H1 (cell line): ENCODE measurements at regions not wholly inside any gene's neighbourhood (a gene's known extent, or its start where the extent isn't known, plus 50 kb on each side); places are given as distances from the start of the nearest gene placed in this dataset.

ENCODE experiments used
- CEBPB ChIP-seq: IDR thresholded peaks from 2 replicates; pipeline ENCODE4 v1.6.1; 2012; ENCODE audit warnings: low read depth, low read length
- CTBP2 ChIP-seq: IDR thresholded peaks from 2 replicates; pipeline ENCODE4 v1.7.0; 2011; ENCODE audit warnings: borderline replicate concordance, mild to moderate bottlenecking, moderate library complexity, mixed read lengths, low read length; ENCODE audit not compliant: insufficient read depth, insufficient read length
- TEAD4 ChIP-seq: IDR thresholded peaks from 2 replicates; pipeline ENCODE4 v1.6.1; 2012; ENCODE audit warnings: low read depth, low read length, inconsistent platforms, mixed read lengths
- TF ChIP-seq, protein P1 (sequence below), 3 experiments: IDR thresholded peaks; 1 replicate in 2 of 3; 2 replicates in 1 of 3; pipeline versions ENCODE4 v1.5.1 to v1.6.1; 2011; ENCODE audit warnings: low read length in 3 of 3, mild to moderate bottlenecking in 3 of 3, inconsistent platforms in 2 of 3, low read depth in 1 of 3, moderate library complexity in 1 of 3; ENCODE audit not compliant: insufficient read depth in 1 of 3; ENCODE audit errors: control extremely low read depth in 1 of 3

GRCh38 chr14:26810631-26811030 is 212.8 kb upstream of the NOVA1 start:
- TF ChIP-seq TEAD4, result no peak
- TF ChIP-seq CTBP2, result no peak
- TF ChIP-seq, protein P1, sequence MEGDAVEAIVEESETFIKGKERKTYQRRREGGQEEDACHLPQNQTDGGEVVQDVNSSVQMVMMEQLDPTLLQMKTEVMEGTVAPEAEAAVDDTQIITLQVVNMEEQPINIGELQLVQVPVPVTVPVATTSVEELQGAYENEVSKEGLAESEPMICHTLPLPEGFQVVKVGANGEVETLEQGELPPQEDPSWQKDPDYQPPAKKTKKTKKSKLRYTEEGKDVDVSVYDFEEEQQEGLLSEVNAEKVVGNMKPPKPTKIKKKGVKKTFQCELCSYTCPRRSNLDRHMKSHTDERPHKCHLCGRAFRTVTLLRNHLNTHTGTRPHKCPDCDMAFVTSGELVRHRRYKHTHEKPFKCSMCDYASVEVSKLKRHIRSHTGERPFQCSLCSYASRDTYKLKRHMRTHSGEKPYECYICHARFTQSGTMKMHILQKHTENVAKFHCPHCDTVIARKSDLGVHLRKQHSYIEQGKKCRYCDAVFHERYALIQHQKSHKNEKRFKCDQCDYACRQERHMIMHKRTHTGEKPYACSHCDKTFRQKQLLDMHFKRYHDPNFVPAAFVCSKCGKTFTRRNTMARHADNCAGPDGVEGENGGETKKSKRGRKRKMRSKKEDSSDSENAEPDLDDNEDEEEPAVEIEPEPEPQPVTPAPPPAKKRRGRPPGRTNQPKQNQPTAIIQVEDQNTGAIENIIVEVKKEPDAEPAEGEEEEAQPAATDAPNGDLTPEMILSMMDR (IDR thresholded peaks at IDR 0.05; ENCODE audit: control extremely low read depth in 1 of 3, insufficient read depth in 1 of 3, low read depth in 1 of 3, low read length in 3 of 3), result no peak
- TF ChIP-seq CEBPB, result no peak
